ENCODE measurements at regions not wholly inside any gene's neighbourhood (a gene's known extent, or its start where the extent isn't known, plus 50 kb on each side); places are given as distances from the start of the nearest gene placed in this dataset.
"Not testable (repeated sequence)": the region's sequence is repeated elsewhere in the genome, so short reads cannot be mapped to it uniquely, and the experiment has no call there.

- no peak for DNase-seq (ENCODE audit: low spot score)
- TF ChIP-seq, protein P1, sequence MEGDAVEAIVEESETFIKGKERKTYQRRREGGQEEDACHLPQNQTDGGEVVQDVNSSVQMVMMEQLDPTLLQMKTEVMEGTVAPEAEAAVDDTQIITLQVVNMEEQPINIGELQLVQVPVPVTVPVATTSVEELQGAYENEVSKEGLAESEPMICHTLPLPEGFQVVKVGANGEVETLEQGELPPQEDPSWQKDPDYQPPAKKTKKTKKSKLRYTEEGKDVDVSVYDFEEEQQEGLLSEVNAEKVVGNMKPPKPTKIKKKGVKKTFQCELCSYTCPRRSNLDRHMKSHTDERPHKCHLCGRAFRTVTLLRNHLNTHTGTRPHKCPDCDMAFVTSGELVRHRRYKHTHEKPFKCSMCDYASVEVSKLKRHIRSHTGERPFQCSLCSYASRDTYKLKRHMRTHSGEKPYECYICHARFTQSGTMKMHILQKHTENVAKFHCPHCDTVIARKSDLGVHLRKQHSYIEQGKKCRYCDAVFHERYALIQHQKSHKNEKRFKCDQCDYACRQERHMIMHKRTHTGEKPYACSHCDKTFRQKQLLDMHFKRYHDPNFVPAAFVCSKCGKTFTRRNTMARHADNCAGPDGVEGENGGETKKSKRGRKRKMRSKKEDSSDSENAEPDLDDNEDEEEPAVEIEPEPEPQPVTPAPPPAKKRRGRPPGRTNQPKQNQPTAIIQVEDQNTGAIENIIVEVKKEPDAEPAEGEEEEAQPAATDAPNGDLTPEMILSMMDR (IDR thresholded peaks at IDR 0.05): no peak
- H3K4me3 ChIP-seq: no peak overlapping the region
- no peak overlapping the region for H3K27ac ChIP-seq
These were observed 1302.7 kb downstream of the TECRL start for GRCh38 chr4:63106600-63106999.

- Histone ChIP-seq H3K4me3 (no peak overlapping the region), H3K27ac (no peak overlapping the region)
- DNase-seq (ENCODE audit: low spot score): no peak
- TF ChIP-seq, protein P1 (IDR thresholded peaks at IDR 0.05): no peak
These were observed 1303.4 kb downstream of the TECRL start for GRCh38 chr4:63105839-63106238.

DNA sequence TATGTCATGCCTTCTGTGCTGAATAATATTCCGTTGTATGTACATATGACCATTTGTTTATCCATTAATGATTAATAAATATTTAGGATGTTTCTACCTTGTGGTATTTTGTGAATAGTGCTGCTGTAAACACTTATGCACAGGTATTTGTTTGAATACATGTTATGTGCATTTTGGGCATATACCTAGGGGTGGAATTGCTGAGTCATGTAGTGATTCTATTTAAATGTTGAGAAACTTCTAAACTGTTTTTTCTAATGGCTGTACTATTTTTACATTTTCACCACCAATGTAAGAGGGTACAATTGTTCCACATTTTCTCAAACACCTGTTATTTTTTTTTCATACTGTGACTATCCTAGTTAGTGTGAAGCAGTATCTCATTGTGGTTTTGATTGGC is 1318.6 kb downstream of the TECRL start:
- TF ChIP-seq, protein P1 (IDR thresholded peaks at IDR 0.05): no peak
- no peak overlapping the region for H3K4me3 ChIP-seq
- H3K27ac ChIP-seq: no peak overlapping the region
- DNase-seq (ENCODE audit: low spot score): no peak

GRCh38 chr4:63085091-63085490 is 1324.2 kb downstream of the TECRL start:
- TF ChIP-seq, protein P1 (IDR thresholded peaks at IDR 0.05): no peak
- no peak overlapping the region for H3K27ac ChIP-seq
- no peak overlapping the region for H3K4me3 ChIP-seq
- DNase-seq (ENCODE audit: low spot score): no peak

GRCh38 chr4:63080934-63081333 is 1328.3 kb downstream of the TECRL start:
- DNase-seq (ENCODE audit: low spot score): no peak
- no peak overlapping the region for H3K4me3 ChIP-seq
- TF ChIP-seq, protein P1 (IDR thresholded peaks at IDR 0.05): no peak
- no peak overlapping the region for H3K27ac ChIP-seq

- Histone ChIP-seq H3K27ac (no peak overlapping the region), H3K4me3 (no peak overlapping the region)
- TF ChIP-seq, protein P1 (IDR thresholded peaks at IDR 0.05): no peak
- DNase-seq (ENCODE audit: low spot score): no peak
These were observed 1345.5 kb downstream of the TECRL start for GRCh38 chr4:63063760-63064159.

DNA sequence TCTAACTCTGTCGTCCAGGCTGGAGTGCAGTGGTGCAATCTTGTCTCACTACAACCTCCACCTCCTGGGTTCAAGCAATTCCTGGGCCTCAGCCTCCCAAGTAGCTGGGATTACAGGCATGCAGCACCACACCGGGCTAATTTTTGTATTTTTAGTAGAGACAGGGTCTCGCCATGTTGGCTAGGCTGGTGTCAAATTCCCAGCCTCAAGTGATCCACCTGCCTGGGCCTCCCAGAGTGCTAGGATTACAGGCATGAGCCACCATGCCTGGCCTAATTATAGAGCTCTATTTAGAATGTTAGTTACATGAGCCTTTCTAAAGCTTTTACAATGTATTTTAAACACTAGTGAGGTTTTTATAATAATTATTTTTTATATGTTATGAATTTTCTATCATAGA is 1346.4 kb downstream of the TECRL start:
- not testable (repeated sequence) for H3K27ac ChIP-seq; H3K4me3 ChIP-seq; DNase-seq (ENCODE audit: low spot score)

DNA sequence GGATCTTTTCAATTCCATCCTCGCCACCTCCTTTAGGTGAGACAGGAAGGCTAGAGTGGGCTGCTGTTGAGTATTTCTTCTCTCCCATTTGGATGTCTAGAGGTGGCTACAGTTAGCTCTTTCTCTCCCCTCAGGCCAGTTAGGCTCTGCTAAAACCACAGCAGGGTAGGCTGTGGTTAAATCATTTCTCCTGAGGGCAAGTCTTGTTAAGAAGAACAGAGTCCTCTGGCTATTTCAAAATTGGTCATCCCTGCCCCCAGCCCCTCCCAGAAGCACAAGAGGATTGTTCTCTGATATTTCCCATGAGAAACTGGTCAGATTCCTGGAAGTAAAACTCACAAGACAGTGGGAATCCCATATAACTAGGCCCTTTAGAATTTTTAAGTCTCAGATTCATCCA is 1359.5 kb downstream of the TECRL start:
- Histone ChIP-seq H3K4me3 (no peak overlapping the region), H3K27ac (no peak overlapping the region)
- DNase-seq (ENCODE audit: low spot score): no peak
- TF ChIP-seq, protein P1 (IDR thresholded peaks at IDR 0.05): no peak
